ENCODE measurements at regions not wholly inside any gene's neighbourhood (a gene's known extent, or its start where the extent isn't known, plus 50 kb on each side); places are given as distances from the start of the nearest gene placed in this dataset.

- DNase-seq (ENCODE audit: extremely low spot score, insufficient read length, low read depth) (no peak), FAIRE-seq (no peak)
Observed at GRCh38 chr3:73926360-73927202, 301.8 kb upstream of the PDZRN3 start.

- no peak for DNase-seq (ENCODE audit: extremely low spot score, insufficient read length, low read depth)
- no peak for FAIRE-seq
Observed at GRCh38 chr3:73925011-73925410, 300.3 kb upstream of the PDZRN3 start.

GRCh38 chr3:73924048-73924447 lies 299.3 kb upstream of the PDZRN3 start:
- FAIRE-seq, result no peak
- no peak for DNase-seq (ENCODE audit: extremely low spot score, insufficient read length, low read depth)

GRCh38 chr3:73917643-73918042 lies 292.9 kb upstream of the PDZRN3 start:
- DNase-seq (ENCODE audit: extremely low spot score, insufficient read length, low read depth) (no peak), FAIRE-seq (no peak)

- FAIRE-seq, result no peak
- no peak for DNase-seq (ENCODE audit: extremely low spot score, insufficient read length, low read depth)
Observed at GRCh38 chr3:73915886-73916285, 291.1 kb upstream of the PDZRN3 start.

- DNase-seq (ENCODE audit: extremely low spot score, insufficient read length, low read depth), result no peak
- FAIRE-seq, result no peak
Observed at GRCh38 chr3:73908218-73908617, 283.5 kb upstream of the PDZRN3 start.

- FAIRE-seq (no peak), DNase-seq (ENCODE audit: extremely low spot score, insufficient read length, low read depth) (no peak)
Observed at GRCh38 chr3:73901686-73902085, 276.9 kb upstream of the PDZRN3 start.

- DNase-seq (ENCODE audit: extremely low spot score, insufficient read length, low read depth), result no peak
- FAIRE-seq, result no peak
Observed at GRCh38 chr3:73894474-73895213, 269.9 kb upstream of the PDZRN3 start.

GRCh38 chr3:73893089-73893488 lies 268.3 kb upstream of the PDZRN3 start:
- FAIRE-seq, result no peak

GRCh38 chr3:73885862-73886261 lies 261.1 kb upstream of the PDZRN3 start:
- FAIRE-seq (no peak), DNase-seq (ENCODE audit: extremely low spot score, insufficient read length, low read depth) (no peak)

More at GRCh38 chr3:73893089-73893488, 268.3 kb upstream of the PDZRN3 start:
- no peak for DNase-seq (ENCODE audit: extremely low spot score, insufficient read length, low read depth)

- DNase-seq (ENCODE audit: extremely low spot score, insufficient read length, low read depth), result no peak
- no peak for FAIRE-seq
Observed at GRCh38 chr3:73884361-73884760, 259.6 kb upstream of the PDZRN3 start.

- FAIRE-seq (no peak), DNase-seq (ENCODE audit: extremely low spot score, insufficient read length, low read depth) (no peak)
Observed at GRCh38 chr3:73883497-73883896, 258.8 kb upstream of the PDZRN3 start.

- DNase-seq (ENCODE audit: extremely low spot score, insufficient read length, low read depth), result no peak
- no peak for FAIRE-seq
Observed at GRCh38 chr3:73874606-73875369, 250.0 kb upstream of the PDZRN3 start.

GRCh38 chr3:73874161-73874560 lies 249.4 kb upstream of the PDZRN3 start:
- DNase-seq (ENCODE audit: extremely low spot score, insufficient read length, low read depth) (no peak), FAIRE-seq (no peak)

- no peak for FAIRE-seq
Observed at GRCh38 chr3:73868688-73869315, 244.1 kb upstream of the PDZRN3 start.

GRCh38 chr3:73867524-73867923 lies 242.8 kb upstream of the PDZRN3 start:
- FAIRE-seq, result no peak
- no peak for DNase-seq (ENCODE audit: extremely low spot score, insufficient read length, low read depth)

More at GRCh38 chr3:73868688-73869315, 244.1 kb upstream of the PDZRN3 start:
- DNase-seq (ENCODE audit: extremely low spot score, insufficient read length, low read depth), result no peak

- DNase-seq (ENCODE audit: extremely low spot score, insufficient read length, low read depth) (no peak), FAIRE-seq (no peak)
Observed at GRCh38 chr3:73866846-73867245, 242.1 kb upstream of the PDZRN3 start.

- FAIRE-seq (no peak), DNase-seq (ENCODE audit: extremely low spot score, insufficient read length, low read depth) (no peak)
Observed at GRCh38 chr3:73863546-73864079, 238.9 kb upstream of the PDZRN3 start.

GRCh38 chr3:73855813-73856212 lies 231.1 kb upstream of the PDZRN3 start:
- no peak for FAIRE-seq
- DNase-seq (ENCODE audit: extremely low spot score, insufficient read length, low read depth), result no peak
